Activated CD4-positive, alpha-beta T cell treated with anti-CD3 and anti-CD28 coated beads, Interleukin-2, amount 50 U/mL, for 1 hour (primary cell): ENCODE measurements at regions not wholly inside any gene's neighbourhood (a gene's known extent, or its start where the extent isn't known, plus 50 kb on each side); places are given as distances from the start of the nearest gene placed in this dataset.
"Not testable (repeated sequence)": the region's sequence is repeated elsewhere in the genome, so short reads cannot be mapped to it uniquely, and the experiment has no call there.

Experiments
- DNase-seq: peaks from one replicate; pipeline ENCODE4 v3.0.0-alpha.2; 2020

- DNase-seq, result no peak
Measured at GRCh38 chr6:170192905-170193304, 98.0 kb downstream of the DLL1 start.

- not testable (repeated sequence) for DNase-seq
Measured at GRCh38 chr6:170192101-170192500, 98.8 kb downstream of the DLL1 start.

- DNase-seq, result no peak
Measured at GRCh38 chr6:170190046-170190445, 100.8 kb downstream of the DLL1 start.

GRCh38 chr6:170189236-170189635 is 101.6 kb downstream of the DLL1 start:
- no peak for DNase-seq

GRCh38 chr6:170188571-170189001 is 102.3 kb downstream of the DLL1 start:
- no peak for DNase-seq

GRCh38 chr6:170187669-170188566 is 103.0 kb downstream of the DLL1 start:
- no peak for DNase-seq

GRCh38 chr6:170186941-170187668 is 103.8 kb downstream of the DLL1 start:
- no peak for DNase-seq

GRCh38 chr6:170186006-170186935 is 104.6 kb downstream of the DLL1 start:
- DNase-seq, result no peak

GRCh38 chr6:170185175-170185978 is 105.5 kb downstream of the DLL1 start:
- no peak for DNase-seq

GRCh38 chr6:170184316-170184715 is 106.6 kb downstream of the DLL1 start:
- DNase-seq, result no peak

GRCh38 chr6:170183521-170183920 is 107.4 kb downstream of the DLL1 start:
- DNase-seq, result no peak

- DNase-seq, result no peak
Measured at GRCh38 chr6:170182781-170183120, 108.1 kb downstream of the DLL1 start.

GRCh38 chr6:170182093-170182780 is 108.6 kb downstream of the DLL1 start:
- no peak for DNase-seq

GRCh38 chr6:170181338-170181690 is 109.6 kb downstream of the DLL1 start:
- DNase-seq, result no peak

GRCh38 chr6:170180671-170181337 is 110.1 kb downstream of the DLL1 start:
- no peak for DNase-seq

- DNase-seq, result no peak
Measured at GRCh38 chr6:170179616-170180324, 111.1 kb downstream of the DLL1 start.

GRCh38 chr6:170178561-170179477 is 112.1 kb downstream of the DLL1 start:
- DNase-seq, result no peak

GRCh38 chr6:170177772-170178560 is 112.9 kb downstream of the DLL1 start:
- no peak for DNase-seq
